HG03457 (cell line): ENCODE measurements at regions not wholly inside any gene's neighbourhood (a gene's known extent, or its start where the extent isn't known, plus 50 kb on each side); places are given as distances from the start of the nearest gene placed in this dataset.

Experiments used
- ATAC-seq: cut with Tn5 transposase; IDR thresholded peaks from one replicate; pipeline ENCODE4 v1.9.1; 2021; ENCODE audit warnings: moderate number of reproducible peaks; ENCODE audit not compliant: unreplicated experiment

DNA sequence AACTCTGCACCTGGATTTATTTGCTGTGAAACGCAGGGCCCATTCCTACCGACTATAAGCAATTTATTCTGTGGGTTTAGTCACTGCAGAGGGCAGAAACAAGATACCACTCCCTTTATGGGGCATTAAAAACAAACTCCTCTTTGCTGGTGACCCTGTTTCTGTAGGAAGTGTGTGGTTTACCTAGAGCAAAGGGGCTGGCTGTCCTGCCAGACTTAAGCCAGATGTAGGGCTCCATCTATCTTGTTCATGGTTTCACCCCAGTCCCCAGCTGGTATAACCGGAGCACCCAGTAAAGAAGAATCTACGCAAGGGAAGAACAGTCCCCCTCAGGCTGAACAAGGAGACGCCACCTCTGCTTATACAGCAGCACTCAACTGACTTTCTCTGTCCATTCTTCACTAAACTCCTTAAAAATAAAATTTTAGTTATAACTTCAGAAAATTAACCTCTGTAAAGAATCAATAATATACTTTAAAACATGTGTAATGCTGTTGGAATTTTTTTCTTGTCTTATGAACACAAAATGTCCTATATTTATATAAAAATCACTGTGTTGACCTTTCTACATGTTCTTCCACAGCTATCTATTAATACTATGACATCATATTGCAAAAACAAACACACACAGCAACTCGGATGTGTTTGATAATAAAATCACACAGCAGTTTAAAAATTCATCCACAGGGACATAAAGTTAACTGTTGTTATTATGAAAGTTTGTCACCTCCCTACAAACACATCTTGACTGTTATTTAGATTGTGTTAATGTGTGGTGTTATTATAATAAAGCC lies 126.1 kb upstream of the RPS6KA2 start:
- no peak for ATAC-seq

DNA sequence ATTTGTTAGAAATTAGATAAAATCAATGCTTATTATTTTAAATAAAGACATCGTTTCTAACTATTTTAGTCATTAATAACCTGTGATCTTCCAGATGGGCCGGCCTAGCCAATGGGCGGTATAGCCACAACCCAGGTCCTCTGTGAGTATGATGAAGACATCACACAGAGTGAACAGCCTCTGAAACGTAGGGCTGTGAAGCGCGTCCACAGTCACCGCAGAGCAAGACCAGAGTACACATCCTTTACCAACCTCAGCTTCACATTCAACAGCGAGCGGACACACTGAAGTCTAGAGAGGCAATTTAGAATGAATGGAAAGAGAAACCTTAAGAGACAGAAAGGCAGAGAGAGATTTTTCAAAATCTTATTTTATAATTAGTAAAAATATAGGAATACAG lies 125.0 kb upstream of the RPS6KA2 start:
- ATAC-seq: peak; percentile 82

DNA sequence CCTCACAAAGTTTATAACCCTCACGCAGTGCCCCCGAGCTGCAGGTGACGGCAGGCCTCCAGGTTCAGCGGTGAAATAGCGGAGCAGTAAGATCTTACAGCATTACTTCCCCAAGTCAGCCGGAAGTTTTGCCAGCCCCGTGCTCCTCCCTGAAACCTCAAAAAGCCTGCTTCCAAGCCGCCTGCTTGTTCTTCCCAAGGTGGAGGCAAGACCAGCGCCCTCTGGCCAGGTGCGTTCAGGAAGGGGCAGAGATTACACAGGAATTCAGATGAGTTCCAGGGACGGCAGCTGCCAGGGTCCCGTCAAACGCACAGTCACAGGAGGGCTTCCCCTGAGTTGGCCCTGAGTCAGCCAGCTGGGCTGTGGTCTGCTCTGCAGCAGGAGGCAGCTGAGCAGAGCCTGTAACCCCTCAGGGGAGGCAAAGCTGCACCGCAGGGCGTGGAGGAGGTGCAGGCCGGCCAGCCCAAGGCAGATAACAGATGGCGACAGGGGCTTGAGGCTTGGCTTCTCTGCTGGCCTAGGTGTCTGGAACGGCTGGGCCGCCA lies 124.1 kb upstream of the RPS6KA2 start:
- ATAC-seq: peak; percentile 76

DNA sequence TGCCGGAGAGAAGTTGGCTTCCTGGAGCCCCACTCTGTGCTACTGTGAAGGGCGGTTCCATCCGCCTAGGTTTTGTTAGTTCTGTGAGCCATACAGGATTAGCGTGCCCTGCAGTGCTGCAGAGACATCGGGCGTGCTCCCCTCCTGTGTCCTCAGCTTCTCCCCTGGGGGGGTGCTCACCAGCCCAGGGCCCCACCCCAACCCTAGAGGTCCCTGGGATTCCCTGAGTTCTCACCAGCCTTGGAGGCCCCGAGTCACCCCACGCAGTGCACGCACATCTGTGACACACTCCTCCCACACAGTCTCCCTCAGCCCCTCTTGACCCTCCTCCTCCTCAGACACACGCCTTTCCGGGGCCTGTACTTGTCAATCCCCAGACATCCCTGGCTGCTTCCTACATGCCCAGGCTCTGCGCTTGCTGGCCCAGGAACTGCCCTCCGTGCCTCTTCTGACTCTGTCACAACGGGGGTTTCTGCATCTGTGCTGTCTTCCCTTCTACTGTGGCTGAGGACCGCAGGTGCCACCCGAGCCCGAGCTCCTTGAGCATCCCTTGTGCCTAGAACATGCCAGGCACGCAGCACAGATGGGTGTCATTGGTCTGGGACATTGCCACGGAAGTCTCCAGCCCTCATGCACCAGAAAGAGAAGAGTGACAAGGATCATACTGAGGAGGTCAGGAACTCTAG lies 123.2 kb upstream of the RPS6KA2 start:
- ATAC-seq: no peak

DNA sequence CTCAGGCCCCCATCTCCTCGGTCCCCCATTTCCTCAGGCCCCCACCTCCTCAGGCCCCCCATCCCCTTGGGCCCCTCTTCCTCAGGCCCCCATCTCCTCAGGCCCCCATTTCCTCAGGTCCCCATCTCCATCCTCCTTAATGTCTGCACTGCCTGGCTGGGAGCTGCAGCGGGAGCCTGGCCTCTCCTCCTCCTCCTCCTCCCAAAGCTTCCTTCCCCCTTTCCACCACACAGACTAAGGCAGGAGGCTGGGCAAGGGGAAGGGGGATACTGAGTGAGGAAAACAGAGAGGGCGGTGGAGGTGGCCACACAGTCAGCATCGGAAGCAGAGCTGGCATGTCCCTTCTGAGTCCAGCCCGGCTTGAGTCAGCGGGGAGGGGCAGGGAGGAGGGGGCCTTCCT lies 122.6 kb upstream of the RPS6KA2 start:
- no peak for ATAC-seq

DNA sequence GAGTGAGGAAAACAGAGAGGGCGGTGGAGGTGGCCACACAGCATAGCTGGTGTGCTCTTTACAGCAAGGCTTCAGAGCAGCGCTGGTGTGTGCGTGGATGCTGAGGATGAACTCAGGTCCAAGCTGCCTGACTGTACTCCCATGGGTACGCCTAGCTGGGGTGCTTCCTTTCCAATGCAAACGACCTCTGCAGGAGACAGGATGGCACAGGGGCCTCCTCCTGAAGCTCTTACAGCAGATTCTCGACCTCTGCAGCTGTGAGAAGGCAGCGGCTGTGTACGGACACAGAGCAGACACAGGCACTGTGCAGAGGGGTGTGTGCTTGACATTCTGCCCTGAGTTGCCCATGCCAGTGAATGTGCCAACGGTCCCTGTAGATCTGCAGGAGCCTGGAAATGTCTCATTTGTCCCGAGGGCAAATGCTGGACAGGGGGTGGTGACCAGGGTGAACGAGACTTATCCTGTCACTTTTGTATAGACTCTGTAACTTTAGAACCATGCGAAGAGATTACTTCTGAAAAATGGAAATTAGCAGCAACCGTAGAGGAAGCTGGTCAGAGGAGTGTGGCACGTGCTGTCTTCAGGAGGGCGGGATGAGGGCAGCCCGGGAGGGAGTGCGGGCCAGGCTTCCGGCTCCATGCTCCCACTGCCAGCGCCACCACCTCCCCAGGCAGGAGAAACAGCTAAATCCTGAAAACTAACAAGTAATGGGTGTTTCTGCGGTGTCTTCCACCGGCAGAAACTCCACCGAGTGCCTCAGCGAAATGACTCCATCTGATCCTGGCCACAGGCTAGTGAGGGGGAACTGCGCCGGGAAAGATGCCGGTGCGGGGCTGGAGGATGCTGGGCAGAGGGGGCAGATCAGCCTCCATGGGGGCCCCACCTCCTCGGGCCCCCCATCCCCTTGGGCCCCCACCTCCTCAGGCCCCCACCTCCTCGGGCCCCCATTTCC lies 120.9 kb upstream of the RPS6KA2 start:
- no peak for ATAC-seq

DNA sequence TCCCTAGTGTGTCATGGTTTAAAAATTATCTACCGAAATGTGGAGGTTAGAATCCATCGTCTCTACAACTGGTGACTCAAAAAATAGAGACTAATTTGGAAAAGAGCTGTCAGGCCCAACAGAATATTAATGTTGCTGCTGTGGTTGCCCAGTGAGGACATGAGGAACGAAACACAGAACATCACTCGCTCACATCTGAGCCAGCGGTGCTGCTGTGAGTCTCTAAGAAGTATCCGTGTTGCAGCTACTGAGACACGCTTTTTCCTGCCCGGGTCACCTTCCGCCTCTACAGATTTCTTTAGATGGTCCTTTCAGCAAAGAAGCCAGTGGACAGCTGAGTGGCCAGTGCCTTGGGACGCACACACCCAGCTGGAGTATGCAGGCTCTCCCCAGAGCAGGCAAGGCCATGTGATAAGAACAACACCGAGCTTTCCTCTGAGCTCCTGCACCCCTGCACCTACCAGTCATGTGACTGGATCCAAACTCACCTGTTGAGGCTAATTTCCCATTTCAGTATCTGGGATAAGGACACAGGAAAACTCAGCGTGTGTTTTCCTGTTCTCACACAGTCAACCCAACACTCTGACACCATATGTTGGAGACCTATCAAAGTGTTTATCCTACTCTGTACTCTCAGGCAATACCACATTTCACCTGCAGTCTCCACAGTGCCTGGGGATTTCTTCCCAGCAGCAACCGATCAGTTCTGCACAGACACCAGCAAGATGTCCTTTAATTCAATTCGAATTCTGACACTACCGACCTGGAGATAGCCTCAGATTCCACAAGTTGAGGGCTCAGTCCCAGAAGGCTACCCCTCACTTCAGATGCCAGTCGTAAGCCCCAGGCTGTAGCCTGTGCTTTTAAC lies 119.0 kb upstream of the RPS6KA2 start:
- no peak for ATAC-seq

DNA sequence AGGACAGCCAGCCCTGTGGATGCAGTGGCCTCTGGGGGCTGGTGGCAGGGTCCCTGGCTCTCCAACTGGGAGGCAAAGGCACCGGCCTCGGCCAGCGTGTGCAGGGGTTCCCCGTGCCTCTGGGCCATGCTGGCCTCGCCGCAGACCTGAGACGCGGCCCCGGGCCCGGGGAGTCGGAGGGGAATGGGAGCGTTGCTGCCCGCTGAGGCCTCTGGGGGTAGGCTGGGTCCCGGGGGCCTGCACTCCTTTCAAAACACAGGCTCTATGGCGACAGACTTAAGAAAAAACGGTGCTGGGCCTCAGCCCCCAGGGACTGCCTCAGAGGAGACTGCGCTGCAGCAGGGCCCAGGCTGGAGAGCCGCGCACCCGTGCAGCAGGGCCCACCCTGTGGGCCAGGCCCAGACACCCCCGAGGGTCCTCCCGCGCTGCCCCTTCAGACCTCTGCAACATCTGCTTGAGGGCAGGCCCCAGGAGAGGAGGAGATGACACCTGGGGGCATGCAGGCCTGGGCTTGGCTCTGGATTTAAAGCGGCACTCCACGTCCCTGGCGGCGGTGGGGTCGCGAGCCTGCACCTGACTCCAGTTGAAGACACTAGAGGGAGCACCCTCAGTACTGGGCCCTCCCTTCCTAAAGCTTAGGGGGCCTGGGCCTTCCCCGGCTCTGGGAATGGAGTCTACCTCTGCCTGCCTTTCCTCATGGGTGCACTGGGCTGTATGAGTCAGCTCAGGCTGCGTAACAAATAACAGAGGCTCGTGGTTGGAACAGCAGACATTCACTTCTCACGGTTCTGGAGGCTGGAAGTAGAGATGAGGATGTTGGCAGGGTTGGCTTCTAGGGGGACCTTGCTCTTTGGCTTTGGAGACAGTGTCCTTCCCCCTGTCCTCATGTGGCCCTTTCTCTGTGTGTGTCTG lies 117.4 kb upstream of the RPS6KA2 start:
- ATAC-seq: no peak

DNA sequence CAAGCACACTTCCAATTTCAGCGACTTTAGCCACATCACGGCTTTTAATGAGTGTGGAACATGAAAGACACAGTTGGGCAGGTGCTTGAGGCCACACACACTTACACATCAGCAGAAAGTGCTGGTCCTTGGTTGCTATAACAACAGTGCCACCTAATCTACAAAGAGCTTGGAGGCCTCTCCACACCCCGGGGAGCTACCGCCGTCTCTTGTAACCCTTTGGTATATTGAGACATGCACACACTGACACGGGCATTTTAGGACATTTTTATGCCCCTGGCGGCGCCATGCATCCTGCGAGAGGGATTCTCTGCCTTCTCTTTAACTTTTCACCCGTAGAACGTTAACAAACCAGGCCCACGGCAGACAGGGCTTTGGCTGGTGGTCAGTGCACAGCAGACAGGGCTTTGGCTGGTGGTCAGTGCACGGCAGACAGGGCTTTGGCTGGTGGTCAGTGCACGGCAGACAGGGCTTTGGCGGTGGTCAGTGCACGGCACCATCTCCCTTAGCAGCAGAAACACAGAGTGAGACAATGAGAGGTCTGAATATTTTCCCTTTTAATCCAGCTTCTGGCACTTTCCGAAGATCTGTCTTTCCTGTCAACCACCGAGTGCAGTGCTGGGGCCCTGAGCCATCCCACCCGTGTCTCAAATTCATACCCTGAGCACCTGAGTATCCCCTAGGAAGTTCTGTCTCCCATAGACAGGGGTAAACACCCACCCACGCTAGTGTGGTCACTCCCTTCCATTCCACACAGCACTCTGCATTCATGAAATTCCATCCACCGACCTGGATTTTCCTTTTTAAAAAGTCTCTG lies 116.6 kb upstream of the RPS6KA2 start:
- ATAC-seq: no peak

DNA sequence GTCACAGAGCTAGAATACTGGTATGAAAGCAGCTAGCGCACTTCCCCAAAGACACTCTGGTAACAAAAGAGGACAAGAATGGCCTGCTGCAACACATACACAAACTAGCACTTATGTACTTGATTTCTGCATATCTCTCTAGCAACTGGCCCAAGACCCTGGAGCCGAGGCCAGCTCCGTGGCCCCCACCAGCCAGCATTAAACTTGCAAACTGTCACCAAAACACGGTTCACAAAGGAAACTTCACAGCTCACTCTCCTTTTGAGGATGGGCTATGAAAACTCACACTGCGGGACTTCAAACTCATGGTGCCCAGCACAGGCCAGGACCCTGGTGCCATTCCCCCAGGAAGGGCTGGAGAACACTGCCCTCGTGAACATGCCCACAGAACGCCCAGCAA lies 115.9 kb upstream of the RPS6KA2 start:
- ATAC-seq: no peak

DNA sequence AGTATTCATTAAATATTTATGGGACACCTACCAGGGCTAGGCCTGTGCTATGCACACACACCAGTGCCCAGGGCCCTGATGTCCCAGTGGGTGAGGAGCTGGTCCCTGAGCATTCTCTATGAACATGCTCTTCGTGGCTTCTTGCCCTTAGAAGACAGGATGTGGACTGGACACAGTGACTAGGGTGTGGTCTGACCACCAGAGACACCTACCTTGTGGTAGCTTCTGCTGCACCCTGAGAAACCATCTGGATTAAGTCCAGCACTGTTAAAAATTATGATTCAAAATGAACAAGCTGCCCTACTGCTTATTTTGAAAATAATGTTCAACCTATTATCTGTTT lies 112.9 kb upstream of the RPS6KA2 start:
- no peak for ATAC-seq

DNA sequence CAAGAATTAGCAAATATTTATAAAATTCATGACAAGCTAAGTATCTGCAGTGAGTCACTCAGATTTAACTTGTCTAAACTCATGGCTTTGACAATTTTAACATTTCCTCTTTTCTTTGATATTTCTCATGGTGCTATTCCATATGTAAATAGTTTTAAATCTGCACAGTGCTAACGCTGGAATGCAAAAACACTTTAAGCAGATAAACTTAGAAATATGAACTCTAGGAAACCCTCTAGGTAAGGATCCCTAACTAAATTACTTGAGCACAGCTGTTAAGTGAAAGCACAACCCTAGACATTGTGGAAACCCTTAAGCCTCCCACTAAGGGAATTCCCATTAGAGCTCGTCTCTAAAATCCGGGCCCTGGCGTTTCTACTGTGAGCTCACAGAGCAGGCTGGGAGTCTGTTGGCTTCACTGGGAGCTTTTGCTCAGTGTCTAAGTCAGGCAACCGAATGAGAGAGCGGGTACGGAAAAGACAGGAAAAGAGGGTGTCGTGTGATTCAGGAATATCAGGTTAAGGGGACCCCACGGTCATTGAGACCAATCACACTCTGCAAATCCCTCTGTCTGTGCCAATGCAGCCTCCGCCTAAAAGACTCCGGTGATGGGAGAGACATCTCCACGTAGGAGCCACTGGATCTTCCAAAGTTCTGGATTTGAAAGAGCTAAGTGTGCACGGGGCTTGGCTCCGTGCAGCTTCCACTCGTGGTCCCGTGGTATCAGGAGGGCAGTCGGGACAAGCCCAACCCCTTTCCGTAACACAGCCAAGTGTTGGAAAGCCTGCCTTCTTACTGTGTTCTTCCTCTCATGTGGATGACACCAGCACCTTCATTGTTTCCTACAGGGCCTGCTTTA lies 112.3 kb upstream of the RPS6KA2 start:
- no peak for ATAC-seq

DNA sequence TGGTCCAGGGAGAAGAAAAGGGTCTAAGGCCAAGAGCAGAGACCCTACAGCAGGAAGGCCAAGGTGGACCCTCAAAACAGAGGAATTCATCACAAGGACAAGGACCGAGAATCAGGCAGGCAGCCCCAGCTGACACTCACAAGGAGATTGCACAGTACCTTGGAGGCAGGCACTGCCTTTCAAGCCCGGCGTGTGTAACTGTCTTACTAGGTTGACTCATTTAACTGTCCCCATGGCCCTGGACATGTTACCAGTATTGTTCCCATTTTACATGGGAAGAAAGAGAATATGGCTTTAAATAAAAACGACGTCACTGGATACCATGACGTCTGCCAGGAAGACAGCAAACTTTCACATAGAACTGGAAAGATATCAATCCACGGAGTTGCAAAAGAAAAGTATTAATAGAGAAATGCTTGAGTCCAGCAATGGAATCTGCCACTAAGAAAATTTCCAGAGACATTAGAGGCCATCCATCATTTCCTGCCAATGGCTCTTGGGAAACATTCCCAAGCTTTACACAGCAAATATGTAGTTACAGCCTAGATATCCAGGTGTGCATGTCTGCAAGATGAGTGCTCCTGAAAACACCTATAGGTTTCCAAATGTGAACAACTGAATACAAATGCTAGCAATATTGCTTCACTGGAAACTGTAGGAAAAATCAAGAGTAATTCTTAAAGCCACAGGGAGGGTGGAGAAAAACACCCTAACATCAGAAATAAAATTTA lies 111.5 kb upstream of the RPS6KA2 start:
- no peak for ATAC-seq

DNA sequence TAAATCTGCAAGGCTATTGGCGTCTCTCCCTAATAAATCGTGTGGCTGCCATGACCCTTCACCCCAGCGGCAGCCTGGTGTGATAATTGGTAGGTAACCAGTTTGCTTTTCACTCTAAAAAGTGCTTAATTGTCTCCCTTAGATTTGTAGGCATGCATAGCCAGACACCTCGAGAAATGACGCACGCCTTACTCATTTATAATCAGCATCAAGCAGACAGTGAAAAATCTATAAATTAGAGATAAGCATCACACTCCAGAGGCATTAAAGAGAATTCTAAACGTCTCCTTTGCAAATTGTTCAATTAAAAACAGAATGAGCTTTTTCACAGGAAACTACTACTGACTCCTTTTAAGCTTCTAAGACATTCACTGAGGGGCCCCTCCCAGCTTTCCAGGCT lies 110.2 kb upstream of the RPS6KA2 start:
- ATAC-seq: no peak

DNA sequence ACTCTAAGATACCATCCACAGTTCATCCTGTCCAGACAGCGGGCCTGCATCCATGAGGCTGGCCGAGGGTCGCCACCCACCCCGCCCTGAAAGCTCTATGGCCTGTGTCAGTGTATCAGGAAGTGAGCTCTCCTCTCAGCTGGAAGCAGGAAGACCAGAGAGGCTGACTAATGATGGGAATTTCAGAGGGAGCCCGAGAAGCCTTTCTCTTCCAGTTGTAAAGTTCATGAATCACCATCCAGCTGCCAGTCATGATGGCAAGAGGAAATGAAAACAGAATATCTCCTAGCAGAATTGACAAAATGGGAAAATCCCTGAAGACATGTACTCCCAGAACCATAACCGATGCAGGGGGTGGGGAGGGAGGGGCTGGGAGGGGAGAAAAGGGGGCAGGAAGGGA lies 109.6 kb upstream of the RPS6KA2 start:
- ATAC-seq: no peak

DNA sequence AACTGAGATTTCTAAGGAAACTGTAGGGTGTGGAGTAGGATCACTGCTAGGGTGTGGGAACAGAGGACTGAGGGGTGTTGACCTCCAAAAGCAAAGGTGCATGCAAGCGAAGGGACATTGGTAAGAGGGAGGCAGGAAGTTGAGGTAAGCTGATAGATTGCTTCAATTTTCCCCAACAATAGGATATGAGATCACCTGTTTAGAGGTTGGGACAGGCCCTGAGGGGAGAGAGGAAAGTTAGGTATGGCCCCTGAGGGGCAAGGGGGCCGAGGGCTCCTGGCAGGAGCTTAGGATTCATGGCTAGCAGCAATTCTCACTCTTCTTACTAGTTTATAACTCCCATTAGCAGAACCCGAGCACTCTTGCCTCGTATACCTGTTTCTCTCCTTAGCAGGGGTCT lies 106.8 kb upstream of the RPS6KA2 start:
- ATAC-seq: no peak

DNA sequence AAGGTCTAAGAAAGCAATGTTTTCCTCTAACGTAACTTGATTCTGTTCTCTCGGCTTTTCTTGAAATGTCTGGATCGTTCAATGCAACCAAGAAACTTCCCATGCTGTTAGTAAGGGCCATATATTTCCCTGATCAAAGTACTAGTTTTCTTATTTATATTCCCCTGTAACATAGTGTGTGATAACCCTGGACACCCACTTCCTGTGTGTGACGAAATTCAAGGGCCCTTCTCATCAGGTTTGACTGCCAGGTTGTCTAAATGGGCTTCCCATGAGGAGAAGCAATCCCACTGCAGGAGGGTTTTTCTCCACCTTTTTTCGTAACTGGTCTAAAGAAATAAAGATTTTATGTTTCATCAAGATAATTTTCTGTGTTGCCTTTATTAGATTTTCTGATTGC lies 102.6 kb upstream of the RPS6KA2 start:
- ATAC-seq: no peak
